Thyroid gland (tissue), 4 donors: ENCODE measurements at regions not wholly inside any gene's neighbourhood (a gene's known extent, or its start where the extent isn't known, plus 50 kb on each side); places are given as distances from the start of the nearest gene placed in this dataset.

Experiments
- DNase-seq, 2 donors: peaks; one replicate each; pipeline ENCODE4 v3.0.0-alpha.2; 2019
- H3K27ac ChIP-seq, 3 donors: fragments of 200-600 bp; sonication (generic); 1 replicate in 2 of 3; 2 replicates in 1 of 3; pipeline ENCODE4 v1.5.1; 2016 to 2019; ENCODE audit warnings: mild to moderate bottlenecking in 1 of 3, moderate library complexity in 1 of 3
- H3K27me3 ChIP-seq: fragments of 200-600 bp; sonication (generic); one replicate; pipeline ENCODE4 v1.5.1; 2019
- H3K36me3 ChIP-seq, 2 donors: fragments of 200-600 bp; sonication (generic); one replicate each; pipeline ENCODE4 v1.5.1; 2016 to 2019
- H3K4me1 ChIP-seq, 2 donors: fragments of 200-600 bp; sonication (generic); one replicate each; pipeline ENCODE4 v1.5.1; 2017 to 2019
- H3K4me3 ChIP-seq, 3 donors: fragments of 200-600 bp; sonication (generic); replicated peaks in 1 of 3; 1 replicate in 2 of 3; 2 replicates in 1 of 3; pipeline ENCODE4 v1.5.1; 2016; ENCODE audit warnings: mild to moderate bottlenecking in 1 of 3
- H3K9me3 ChIP-seq: fragments of 200-600 bp; sonication (generic); one replicate; pipeline ENCODE4 v1.5.1; 2017
- CTCF ChIP-seq, 6 experiments: fragments of 200-600 bp in 3 of 6; fragments of 450-650 bp in 3 of 6; sonication (generic) in 3 of 6; IDR thresholded peaks; one replicate each; pipeline ENCODE4 v1.5.1; 2016 to 2019; ENCODE audit warnings: antibody characterized with exemption in 6 of 6, mild to moderate bottlenecking in 2 of 6, inconsistent platforms in 1 of 6, moderate library complexity in 1 of 6
- POLR2A ChIP-seq, 2 donors: fragments of 450-650 bp; IDR thresholded peaks; one replicate each; pipeline ENCODE4 v1.6.1; 2017; ENCODE audit warnings: antibody characterized with exemption in 2 of 2, mild to moderate bottlenecking in 2 of 2, moderate library complexity in 1 of 2
- WGBS, 2 donors: methylation state at CpG; one replicate each; pipeline ENCODE4 v1.1.5; 2017; 5-methylcytosine and 5-hydroxymethylcytosine counted together
- intact Hi-C: fragments of 100-400 bp; cut with DNase I; formaldehyde crosslinking; loops from one replicate; pipeline ENCODE4 v1.15.1; 2023

- Histone ChIP-seq H3K4me1 (no peaks in the 10 kb centered on the region), H3K27me3 (no peaks in the 10 kb centered on the region), H3K9me3 (no peaks in the 10 kb centered on the region), H3K27ac (no peak overlapping the region), H3K4me3 (no peak overlapping the region), H3K36me3 (no peaks in the 10 kb centered on the region)
- WGBS, 2 donors: 79% methylated on average over 1 of the region's 1 CpG
- no peak for TF ChIP-seq CTCF (IDR thresholded peaks at IDR 0.05)
- no peak for TF ChIP-seq POLR2A (IDR thresholded peaks at IDR 0.05)
- no peak for DNase-seq
- intact Hi-C loops: no loop called here
Observed at GRCh38 chr5:107124376-107124775, 546.4 kb downstream of the EFNA5 start.

- intact Hi-C loops: no loop called here
- DNase-seq: no peak
- H3K27me3 ChIP-seq: no peaks in the 10 kb centered on the region
- no peaks in the 10 kb centered on the region for H3K4me1 ChIP-seq
- no peak overlapping the region for H3K27ac ChIP-seq
- no peaks in the 10 kb centered on the region for H3K36me3 ChIP-seq
- WGBS, 2 donors: 89 to 95% methylated on average over 2 of the region's 2 CpGs
- H3K9me3 ChIP-seq: no peaks in the 10 kb centered on the region
- no peak for TF ChIP-seq CTCF (IDR thresholded peaks at IDR 0.05)
- no peak for TF ChIP-seq POLR2A (IDR thresholded peaks at IDR 0.05)
- H3K4me3 ChIP-seq: no peak overlapping the region
Observed at GRCh38 chr5:107123014-107123413, 547.7 kb downstream of the EFNA5 start.

GRCh38 chr5:107121793-107122519 is 548.8 kb downstream of the EFNA5 start:
- TF ChIP-seq CTCF (IDR thresholded peaks at IDR 0.05): no peak
- TF ChIP-seq POLR2A (IDR thresholded peaks at IDR 0.05): no peak

GRCh38 chr5:107119656-107120055 is 551.1 kb downstream of the EFNA5 start:
- no peak for DNase-seq
- H3K27me3 ChIP-seq: no peaks in the 10 kb centered on the region
- H3K4me3 ChIP-seq: no peak overlapping the region
- no peaks in the 10 kb centered on the region for H3K4me1 ChIP-seq
- no peaks in the 10 kb centered on the region for H3K36me3 ChIP-seq
- 90 to 92% methylated on average over 2 of the region's 2 CpGs for WGBS, 2 donors
- no peak overlapping the region for H3K27ac ChIP-seq
- TF ChIP-seq CTCF (IDR thresholded peaks at IDR 0.05): no peak
- no peak for TF ChIP-seq POLR2A (IDR thresholded peaks at IDR 0.05)
- no peaks in the 10 kb centered on the region for H3K9me3 ChIP-seq
- intact Hi-C loops: no loop called here

More at GRCh38 chr5:107121793-107122519, 548.8 kb downstream of the EFNA5 start:
- intact Hi-C loops: no loop called here
- Histone ChIP-seq H3K36me3 (no peaks in the 10 kb centered on the region), H3K4me1 (no peaks in the 10 kb centered on the region), H3K27me3 (no peaks in the 10 kb centered on the region), H3K4me3 (no peak overlapping the region), H3K9me3 (no peaks in the 10 kb centered on the region), H3K27ac (no peak overlapping the region)
- no peak for DNase-seq
- WGBS, 2 donors: 71 to 79% methylated on average over 3 of the region's 3 CpGs

- intact Hi-C loops: no loop called here
- TF ChIP-seq POLR2A (IDR thresholded peaks at IDR 0.05) (no peak), CTCF (IDR thresholded peaks at IDR 0.05) (no peak)
- WGBS, 2 donors: 63 to 69% methylated on average over 6 of the region's 6 CpGs
Observed at GRCh38 chr5:107118184-107119019, 552.3 kb downstream of the EFNA5 start.

More at GRCh38 chr5:107118184-107119019, 552.3 kb downstream of the EFNA5 start:
- Histone ChIP-seq H3K36me3 (no peaks in the 10 kb centered on the region), H3K27me3 (no peaks in the 10 kb centered on the region), H3K4me3 (no peak overlapping the region), H3K4me1 (no peaks in the 10 kb centered on the region), H3K9me3 (no peaks in the 10 kb centered on the region), H3K27ac (no peak overlapping the region)
- no peak for DNase-seq
